ENCODE measurements at regions not wholly inside any gene's neighbourhood (a gene's known extent, or its start where the extent isn't known, plus 50 kb on each side); places are given as distances from the start of the nearest gene placed in this dataset.
A peak's percentile ranks its signal among the peaks of the same experiment; 100 is the strongest.
"Not testable (repeated sequence)": the region's sequence is repeated elsewhere in the genome, so short reads cannot be mapped to it uniquely, and the experiment has no call there.

GRCh38 chr3:144984481-144984880 lies 1012.9 kb downstream of the DIPK2A start:
- not testable (repeated sequence) for H3K4me3 ChIP-seq (ENCODE audit: low read length); H3K9me3 ChIP-seq (ENCODE audit: control insufficient read depth, low read depth, low read length); H3K4me1 ChIP-seq (ENCODE audit: control insufficient read depth, insufficient read depth, low read length); H3K36me3 ChIP-seq (ENCODE audit: control insufficient read depth, insufficient read depth, low read length); H3K27me3 ChIP-seq (ENCODE audit: control insufficient read depth, insufficient read depth, low read length); H3K27ac ChIP-seq (ENCODE audit: low read length); DNase-seq
- WGBS (ENCODE audit: insufficient coverage, low lambda C conversion rate) = no CpG with 5 or more reads among the region's 7 CpGs

- no CpG with 5 or more reads among the region's 2 CpGs for WGBS (ENCODE audit: insufficient coverage, low lambda C conversion rate)
- no peaks in the 10 kb centered on the region for H3K27me3 ChIP-seq (ENCODE audit: control insufficient read depth, insufficient read depth, low read length)
- no peaks in the 10 kb centered on the region for H3K36me3 ChIP-seq (ENCODE audit: control insufficient read depth, insufficient read depth, low read length)
- no peaks in the 10 kb centered on the region for H3K4me1 ChIP-seq (ENCODE audit: control insufficient read depth, insufficient read depth, low read length)
- H3K9me3 ChIP-seq (ENCODE audit: control insufficient read depth, low read depth, low read length) = no peaks in the 10 kb centered on the region
- peak; percentile 62 to 87 for DNase-seq
- H3K4me3 ChIP-seq (ENCODE audit: low read length) = no peak overlapping the region
- H3K27ac ChIP-seq (ENCODE audit: low read length) = peak overlapping the region; percentile 16
Observed at GRCh38 chr3:144989807-144990206, 1018.2 kb downstream of the DIPK2A start.

- WGBS (ENCODE audit: insufficient coverage, low lambda C conversion rate) = no CpG with 5 or more reads among the region's 1 CpG
- H3K4me1 ChIP-seq (ENCODE audit: control insufficient read depth, insufficient read depth, low read length) = no peaks in the 10 kb centered on the region
Observed at GRCh38 chr3:144995856-144996255, 1024.2 kb downstream of the DIPK2A start.

GRCh38 chr3:145005427-145005826 lies 1033.8 kb downstream of the DIPK2A start:
- 89% methylated on average over 1 of the region's 4 CpGs for WGBS (ENCODE audit: insufficient coverage, low lambda C conversion rate)

More at GRCh38 chr3:144995856-144996255, 1024.2 kb downstream of the DIPK2A start:
- no peak overlapping the region for H3K4me3 ChIP-seq (ENCODE audit: low read length)
- no peak for DNase-seq
- no peaks in the 10 kb centered on the region for H3K9me3 ChIP-seq (ENCODE audit: control insufficient read depth, low read depth, low read length)
- H3K36me3 ChIP-seq (ENCODE audit: control insufficient read depth, insufficient read depth, low read length) = no peaks in the 10 kb centered on the region
- H3K27ac ChIP-seq (ENCODE audit: low read length) = no peak overlapping the region
- no peaks in the 10 kb centered on the region for H3K27me3 ChIP-seq (ENCODE audit: control insufficient read depth, insufficient read depth, low read length)

DNA sequence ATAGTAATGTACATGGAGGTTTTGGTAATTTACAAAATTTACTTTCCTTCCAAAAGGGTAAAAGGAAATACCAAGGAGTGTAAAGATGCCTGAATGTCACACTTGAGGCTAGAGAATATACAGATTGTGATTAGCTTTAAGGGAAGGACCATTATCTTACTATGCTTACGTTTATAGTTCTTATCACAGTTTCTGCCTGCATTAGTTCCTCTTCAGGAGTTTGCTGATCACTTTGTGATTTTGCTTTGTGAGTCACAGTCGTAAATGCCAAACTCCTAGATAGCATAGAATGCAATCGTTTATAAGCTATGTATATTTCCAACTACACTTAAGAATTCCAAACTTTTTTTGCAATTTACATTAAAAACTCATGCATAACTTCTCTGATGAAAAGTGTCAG lies 1034.6 kb downstream of the DIPK2A start:
- Histone ChIP-seq H3K4me3 (ENCODE audit: low read length) (no peak overlapping the region), H3K4me1 (ENCODE audit: control insufficient read depth, insufficient read depth, low read length) (no peaks in the 10 kb centered on the region), H3K36me3 (ENCODE audit: control insufficient read depth, insufficient read depth, low read length) (no peaks in the 10 kb centered on the region), H3K27me3 (ENCODE audit: control insufficient read depth, insufficient read depth, low read length) (no peaks in the 10 kb centered on the region), H3K27ac (ENCODE audit: low read length) (no peak overlapping the region), H3K9me3 (ENCODE audit: control insufficient read depth, low read depth, low read length) (no peaks in the 10 kb centered on the region)
- 0% methylated on average over 1 of the region's 3 CpGs for WGBS (ENCODE audit: insufficient coverage, low lambda C conversion rate)
- DNase-seq = peak; percentile 16 to 21

More at GRCh38 chr3:145005427-145005826, 1033.8 kb downstream of the DIPK2A start:
- Histone ChIP-seq H3K9me3 (ENCODE audit: control insufficient read depth, low read depth, low read length) (no peaks in the 10 kb centered on the region), H3K4me3 (ENCODE audit: low read length) (no peak overlapping the region), H3K27me3 (ENCODE audit: control insufficient read depth, insufficient read depth, low read length) (no peaks in the 10 kb centered on the region), H3K27ac (ENCODE audit: low read length) (no peak overlapping the region), H3K36me3 (ENCODE audit: control insufficient read depth, insufficient read depth, low read length) (no peaks in the 10 kb centered on the region), H3K4me1 (ENCODE audit: control insufficient read depth, insufficient read depth, low read length) (no peaks in the 10 kb centered on the region)
- no peak for DNase-seq

- Histone ChIP-seq H3K4me1 (ENCODE audit: control insufficient read depth, insufficient read depth, low read length) (no peaks in the 10 kb centered on the region), H3K36me3 (ENCODE audit: control insufficient read depth, insufficient read depth, low read length) (no peaks in the 10 kb centered on the region), H3K9me3 (ENCODE audit: control insufficient read depth, low read depth, low read length) (no peaks in the 10 kb centered on the region), H3K27me3 (ENCODE audit: control insufficient read depth, insufficient read depth, low read length) (no peaks in the 10 kb centered on the region), H3K27ac (ENCODE audit: low read length) (no peak overlapping the region), H3K4me3 (ENCODE audit: low read length) (no peak overlapping the region)
- WGBS (ENCODE audit: insufficient coverage, low lambda C conversion rate) = no CpG with 5 or more reads among the region's 1 CpG
- DNase-seq = no peak
Observed at GRCh38 chr3:145013931-145014330, 1042.3 kb downstream of the DIPK2A start.

GRCh38 chr3:145015253-145015652 lies 1043.6 kb downstream of the DIPK2A start:
- Histone ChIP-seq H3K36me3 (ENCODE audit: control insufficient read depth, insufficient read depth, low read length) (no peaks in the 10 kb centered on the region), H3K4me1 (ENCODE audit: control insufficient read depth, insufficient read depth, low read length) (no peaks in the 10 kb centered on the region), H3K4me3 (ENCODE audit: low read length) (no peak overlapping the region), H3K27me3 (ENCODE audit: control insufficient read depth, insufficient read depth, low read length) (no peaks in the 10 kb centered on the region), H3K9me3 (ENCODE audit: control insufficient read depth, low read depth, low read length) (no peaks in the 10 kb centered on the region), H3K27ac (ENCODE audit: low read length) (no peak overlapping the region)
- 67% methylated on average over 1 of the region's 1 CpG for WGBS (ENCODE audit: insufficient coverage, low lambda C conversion rate)
- DNase-seq = no peak

GRCh38 chr3:145017959-145018358 lies 1046.3 kb downstream of the DIPK2A start:
- no peaks in the 10 kb centered on the region for H3K36me3 ChIP-seq (ENCODE audit: control insufficient read depth, insufficient read depth, low read length)
- no peaks in the 10 kb centered on the region for H3K4me1 ChIP-seq (ENCODE audit: control insufficient read depth, insufficient read depth, low read length)
- no peak for DNase-seq
- H3K27ac ChIP-seq (ENCODE audit: low read length) = no peak overlapping the region
- no peaks in the 10 kb centered on the region for H3K9me3 ChIP-seq (ENCODE audit: control insufficient read depth, low read depth, low read length)
- no peaks in the 10 kb centered on the region for H3K27me3 ChIP-seq (ENCODE audit: control insufficient read depth, insufficient read depth, low read length)
- H3K4me3 ChIP-seq (ENCODE audit: low read length) = no peak overlapping the region
- no CpG with 5 or more reads among the region's 1 CpG for WGBS (ENCODE audit: insufficient coverage, low lambda C conversion rate)

GRCh38 chr3:145022447-145022846 lies 1050.8 kb downstream of the DIPK2A start:
- H3K4me3 ChIP-seq (ENCODE audit: low read length) = no peak overlapping the region
- H3K4me1 ChIP-seq (ENCODE audit: control insufficient read depth, insufficient read depth, low read length) = no peaks in the 10 kb centered on the region
- no peaks in the 10 kb centered on the region for H3K27me3 ChIP-seq (ENCODE audit: control insufficient read depth, insufficient read depth, low read length)
- H3K9me3 ChIP-seq (ENCODE audit: control insufficient read depth, low read depth, low read length) = no peaks in the 10 kb centered on the region
- H3K36me3 ChIP-seq (ENCODE audit: control insufficient read depth, insufficient read depth, low read length) = no peaks in the 10 kb centered on the region
- DNase-seq = no peak
- WGBS (ENCODE audit: insufficient coverage, low lambda C conversion rate) = no CpG with 5 or more reads among the region's 2 CpGs
- H3K27ac ChIP-seq (ENCODE audit: low read length) = no peak overlapping the region

- Histone ChIP-seq H3K27me3 (ENCODE audit: control insufficient read depth, insufficient read depth, low read length) (no peaks in the 10 kb centered on the region), H3K4me1 (ENCODE audit: control insufficient read depth, insufficient read depth, low read length) (no peaks in the 10 kb centered on the region), H3K36me3 (ENCODE audit: control insufficient read depth, insufficient read depth, low read length) (no peaks in the 10 kb centered on the region), H3K27ac (ENCODE audit: low read length) (no peak overlapping the region), H3K4me3 (ENCODE audit: low read length) (no peak overlapping the region), H3K9me3 (ENCODE audit: control insufficient read depth, low read depth, low read length) (no peaks in the 10 kb centered on the region)
- DNase-seq = no peak
- whole genome bisulfite sequencing (ENCODE audit: insufficient coverage, low lambda C conversion rate) = 83% methylated on average over 1 of the region's 1 CpG
Observed at GRCh38 chr3:145024700-145025099, 1053.1 kb downstream of the DIPK2A start.

GRCh38 chr3:145027186-145027585 lies 1055.6 kb downstream of the DIPK2A start:
- 90% methylated on average over 1 of the region's 3 CpGs for WGBS (ENCODE audit: insufficient coverage, low lambda C conversion rate)
- H3K36me3 ChIP-seq (ENCODE audit: control insufficient read depth, insufficient read depth, low read length); H3K4me3 ChIP-seq (ENCODE audit: low read length); H3K4me1 ChIP-seq (ENCODE audit: control insufficient read depth, insufficient read depth, low read length); DNase-seq; H3K9me3 ChIP-seq (ENCODE audit: control insufficient read depth, low read depth, low read length); H3K27ac ChIP-seq (ENCODE audit: low read length); H3K27me3 ChIP-seq (ENCODE audit: control insufficient read depth, insufficient read depth, low read length): not testable (repeated sequence)

All from large intestine (tissue), 3 donors.